Suprapubic skin (tissue), 4 donors: ENCODE measurements at regions not wholly inside any gene's neighbourhood (a gene's known extent, or its start where the extent isn't known, plus 50 kb on each side); places are given as distances from the start of the nearest gene placed in this dataset.

Source experiments
- CTCF ChIP-seq, 2 donors: fragments of 200-600 bp in 1 of 2; fragments of 450-650 bp in 1 of 2; sonication (generic) in 1 of 2; IDR thresholded peaks; one replicate each; pipeline ENCODE4 v1.5.1; 2016 to 2019; ENCODE audit warnings: antibody characterized with exemption in 2 of 2, mild to moderate bottlenecking in 1 of 2, moderate library complexity in 1 of 2
- EP300 ChIP-seq: sonication (generic); formaldehyde crosslinking; IDR thresholded peaks from one replicate; pipeline ENCODE4 v1.6.1; 2017; ENCODE audit warnings: antibody characterized with exemption
- POLR2A ChIP-seq, 2 donors: fragments of 450-650 bp; IDR thresholded peaks; one replicate each; pipeline ENCODE4 v1.6.1; 2017; ENCODE audit warnings: antibody characterized with exemption in 2 of 2, mild to moderate bottlenecking in 2 of 2, moderate library complexity in 2 of 2
- POLR2AphosphoS5 ChIP-seq, 3 donors: sonication (generic); formaldehyde crosslinking; IDR thresholded peaks; one replicate each; pipeline ENCODE4 v1.6.1; 2017; ENCODE audit warnings: antibody characterized with exemption in 3 of 3

GRCh38 chr9:109639674-109640579, 140.1 kb upstream of the PALM2AKAP2 start:
- TF ChIP-seq CTCF (IDR thresholded peaks at IDR 0.05) (no peak), EP300 (no peak), POLR2A (IDR thresholded peaks at IDR 0.05) (no peak), POLR2AphosphoS5 (IDR thresholded peaks at IDR 0.05) (no peak)
